SH-SY5Y (cell line): ENCODE measurements at regions not wholly inside any gene's neighbourhood (a gene's known extent, or its start where the extent isn't known, plus 50 kb on each side); places are given as distances from the start of the nearest gene placed in this dataset.

Source experiments
- GATA2 ChIP-seq: IDR thresholded peaks from 2 replicates; pipeline ENCODE4 v1.6.1; 2011; ENCODE audit warnings: mild to moderate bottlenecking, low read depth, low read length
- GATA3 ChIP-seq: IDR thresholded peaks from 2 replicates; pipeline ENCODE4 v1.6.1; 2011; ENCODE audit warnings: low read depth, mild to moderate bottlenecking, low read length, moderate library complexity

GRCh38 chr11:42138454-42138853 lies 679.0 kb upstream of the LRRC4C start:
- TF ChIP-seq GATA3 (no peak), GATA2 (no peak)
